HFF-Myc (cell line): ENCODE measurements at regions not wholly inside any gene's neighbourhood (a gene's known extent, or its start where the extent isn't known, plus 50 kb on each side); places are given as distances from the start of the nearest gene placed in this dataset.

Experiments used
- DNase-seq: peaks from one replicate; pipeline ENCODE4 v3.0.0-alpha.2; 2011; ENCODE audit warnings: low read depth; ENCODE audit errors: extremely low read depth
- H3K4me3 ChIP-seq: replicated peaks from 2 replicates; pipeline ENCODE4 v1.5.1; 2011; ENCODE audit warnings: low read depth, mild to moderate bottlenecking, control low read depth, low read length
- TF ChIP-seq, protein P1 (sequence below): IDR thresholded peaks from 2 replicates; pipeline ENCODE4 v1.5.1; 2012; ENCODE audit warnings: mild to moderate bottlenecking, low read depth, low read length, control low read depth; ENCODE audit errors: missing control alignments

DNA sequence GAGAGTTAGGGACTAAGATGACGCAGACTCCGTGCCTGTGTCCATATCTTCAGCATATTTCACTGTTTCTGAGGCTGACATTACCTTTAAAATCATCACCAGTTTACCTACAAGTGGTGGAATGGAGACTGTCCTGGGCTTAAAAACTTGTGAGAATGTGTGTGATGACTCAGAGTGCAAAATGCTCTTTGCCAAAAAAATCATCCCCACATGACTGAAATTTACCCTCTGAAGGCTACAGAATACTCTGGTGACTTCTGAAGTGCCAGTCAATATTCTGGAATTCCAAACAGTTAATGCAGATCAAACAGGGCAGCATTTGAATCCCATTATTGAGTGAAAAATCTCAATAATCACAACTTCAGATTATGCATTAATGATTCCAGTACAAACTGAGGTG lies 901.4 kb downstream of the EFNB2 start:
- no peak for DNase-seq
- TF ChIP-seq, protein P1, sequence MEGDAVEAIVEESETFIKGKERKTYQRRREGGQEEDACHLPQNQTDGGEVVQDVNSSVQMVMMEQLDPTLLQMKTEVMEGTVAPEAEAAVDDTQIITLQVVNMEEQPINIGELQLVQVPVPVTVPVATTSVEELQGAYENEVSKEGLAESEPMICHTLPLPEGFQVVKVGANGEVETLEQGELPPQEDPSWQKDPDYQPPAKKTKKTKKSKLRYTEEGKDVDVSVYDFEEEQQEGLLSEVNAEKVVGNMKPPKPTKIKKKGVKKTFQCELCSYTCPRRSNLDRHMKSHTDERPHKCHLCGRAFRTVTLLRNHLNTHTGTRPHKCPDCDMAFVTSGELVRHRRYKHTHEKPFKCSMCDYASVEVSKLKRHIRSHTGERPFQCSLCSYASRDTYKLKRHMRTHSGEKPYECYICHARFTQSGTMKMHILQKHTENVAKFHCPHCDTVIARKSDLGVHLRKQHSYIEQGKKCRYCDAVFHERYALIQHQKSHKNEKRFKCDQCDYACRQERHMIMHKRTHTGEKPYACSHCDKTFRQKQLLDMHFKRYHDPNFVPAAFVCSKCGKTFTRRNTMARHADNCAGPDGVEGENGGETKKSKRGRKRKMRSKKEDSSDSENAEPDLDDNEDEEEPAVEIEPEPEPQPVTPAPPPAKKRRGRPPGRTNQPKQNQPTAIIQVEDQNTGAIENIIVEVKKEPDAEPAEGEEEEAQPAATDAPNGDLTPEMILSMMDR: no peak
- H3K4me3 ChIP-seq: no peak overlapping the region

DNA sequence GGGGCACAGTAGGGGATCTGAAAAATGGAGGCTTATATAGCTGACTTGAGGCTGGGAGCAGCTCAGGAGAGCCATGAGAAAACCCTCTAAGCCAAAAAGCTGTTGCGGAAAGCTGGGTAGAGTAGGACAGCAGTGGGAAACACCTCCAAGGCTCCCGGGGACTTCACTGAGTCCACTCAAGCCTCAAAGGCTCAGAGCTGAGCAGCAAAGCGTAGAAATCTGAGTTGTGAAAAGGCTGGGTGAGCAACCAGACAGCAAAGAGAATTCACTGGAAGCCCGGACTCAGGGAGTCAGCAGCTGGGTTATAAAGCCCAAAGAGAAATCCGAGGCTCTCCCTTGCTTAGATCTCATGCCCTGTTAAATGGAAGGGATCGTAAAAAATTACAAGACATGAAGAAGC lies 905.0 kb downstream of the EFNB2 start:
- TF ChIP-seq, protein P1: no peak

GRCh38 chr13:105627270-105627669 lies 908.2 kb downstream of the EFNB2 start:
- no peak overlapping the region for H3K4me3 ChIP-seq
- TF ChIP-seq, protein P1: no peak
- DNase-seq: no peak

More for the DNA sequence above, 905.0 kb downstream of the EFNB2 start:
- H3K4me3 ChIP-seq: no peak overlapping the region
- no peak for DNase-seq

- no peak for DNase-seq
- TF ChIP-seq, protein P1: no peak
- H3K4me3 ChIP-seq: no peak overlapping the region
These were observed 909.8 kb downstream of the EFNB2 start for GRCh38 chr13:105625691-105626090.

- DNase-seq: no peak
These were observed 919.0 kb downstream of the EFNB2 start for GRCh38 chr13:105616333-105617075.

GRCh38 chr13:105612541-105612940 lies 922.9 kb downstream of the EFNB2 start:
- TF ChIP-seq, protein P1: no peak
- DNase-seq: no peak
- H3K4me3 ChIP-seq: no peak overlapping the region

More at GRCh38 chr13:105616333-105617075, 919.0 kb downstream of the EFNB2 start:
- TF ChIP-seq, protein P1: no peak
- no peak overlapping the region for H3K4me3 ChIP-seq
